Colonic mucosa (tissue), 4 donors: ENCODE measurements at regions not wholly inside any gene's neighbourhood (a gene's known extent, or its start where the extent isn't known, plus 50 kb on each side); places are given as distances from the start of the nearest gene placed in this dataset.

ENCODE experiments used
- DNase-seq: peaks from one replicate; pipeline ENCODE4 v3.0.0-alpha.2; 2020
- H3K27ac ChIP-seq: fragments of 200-600 bp; one replicate; pipeline ENCODE4 v1.8.0; 2021
- H3K27me3 ChIP-seq: fragments of 200-600 bp; one replicate; pipeline ENCODE4 v1.8.0; 2021
- H3K36me3 ChIP-seq: fragments of 200-600 bp; one replicate; pipeline ENCODE4 v1.8.0; 2021
- H3K4me1 ChIP-seq: fragments of 200-600 bp; one replicate; pipeline ENCODE4 v1.8.0; 2021; ENCODE audit warnings: mild to moderate bottlenecking
- H3K4me3 ChIP-seq: fragments of 200-600 bp; one replicate; pipeline ENCODE4 v1.8.0; 2021
- H3K9ac ChIP-seq, 2 donors: one replicate each; pipeline ENCODE4 v1.7.0; 2013; ENCODE audit warnings: control low read depth in 2 of 2, low read depth in 2 of 2, low read length in 2 of 2
- H3K9me3 ChIP-seq: fragments of 200-600 bp; one replicate; pipeline ENCODE4 v1.8.0; 2021
- CTCF ChIP-seq: fragments of 200-600 bp; IDR thresholded peaks from one replicate; pipeline ENCODE4 v1.8.0; 2022; ENCODE audit warnings: antibody characterized with exemption, mild to moderate bottlenecking
- intact Hi-C: fragments of 100-400 bp; cut with DNase I; formaldehyde crosslinking; loops from one replicate; pipeline ENCODE4 v1.14.1; 2022
- donor health status: healthy.
- donor health status: DM: no; HTN: no; CAD: no.
- donor health status: DM: no; HTN: no; CAD: no.

GRCh38 chr1:228997721-228998144 is 262.5 kb downstream of the RHOU start:
- Histone ChIP-seq H3K27me3 (no peaks in the 10 kb centered on the region), H3K9me3 (no peaks in the 10 kb centered on the region), H3K36me3 (no peaks in the 10 kb centered on the region), H3K4me1 (no peaks in the 10 kb centered on the region), H3K4me3 (no peak overlapping the region), H3K27ac (no peak overlapping the region), H3K9ac (no peak overlapping the region)
- DNase-seq: no peak
- intact Hi-C loops: no loop called here
- no peak for TF ChIP-seq CTCF

GRCh38 chr1:228998179-228998578 is 262.9 kb downstream of the RHOU start:
- Histone ChIP-seq H3K4me1 (no peaks in the 10 kb centered on the region), H3K4me3 (no peak overlapping the region), H3K9me3 (no peaks in the 10 kb centered on the region), H3K27ac (no peak overlapping the region), H3K27me3 (no peaks in the 10 kb centered on the region), H3K36me3 (no peaks in the 10 kb centered on the region), H3K9ac (no peak overlapping the region)
- no peak for DNase-seq
- no peak for TF ChIP-seq CTCF
- intact Hi-C loops: no loop called here

GRCh38 chr1:228999446-229000170 is 264.3 kb downstream of the RHOU start:
- Histone ChIP-seq H3K27me3 (no peaks in the 10 kb centered on the region), H3K36me3 (no peaks in the 10 kb centered on the region), H3K27ac (no peak overlapping the region), H3K9ac (no peak overlapping the region), H3K4me1 (no peaks in the 10 kb centered on the region), H3K4me3 (no peak overlapping the region), H3K9me3 (no peaks in the 10 kb centered on the region)
- intact Hi-C loops: no loop called here
- no peak for DNase-seq
- TF ChIP-seq CTCF: no peak

GRCh38 chr1:229000187-229000586 is 264.9 kb downstream of the RHOU start:
- H3K27me3 ChIP-seq: no peaks in the 10 kb centered on the region
- no peak for TF ChIP-seq CTCF
- DNase-seq: no peak

GRCh38 chr1:229001467-229002011 is 266.3 kb downstream of the RHOU start:
- H3K27me3 ChIP-seq: no peaks in the 10 kb centered on the region
- no peak overlapping the region for H3K4me3 ChIP-seq
- intact Hi-C loops: no loop called here
- no peak overlapping the region for H3K9ac ChIP-seq
- DNase-seq: no peak
- H3K9me3 ChIP-seq: no peaks in the 10 kb centered on the region
- H3K27ac ChIP-seq: no peak overlapping the region
- no peak for TF ChIP-seq CTCF
- H3K4me1 ChIP-seq: no peaks in the 10 kb centered on the region
- H3K36me3 ChIP-seq: no peaks in the 10 kb centered on the region

More at GRCh38 chr1:229000187-229000586, 264.9 kb downstream of the RHOU start:
- Histone ChIP-seq H3K36me3 (no peaks in the 10 kb centered on the region), H3K9me3 (no peaks in the 10 kb centered on the region), H3K4me1 (no peaks in the 10 kb centered on the region), H3K27ac (no peak overlapping the region), H3K4me3 (no peak overlapping the region), H3K9ac (no peak overlapping the region)
- intact Hi-C loops: no loop called here
